ES-I3 (cell line): ENCODE measurements at regions not wholly inside any gene's neighbourhood (a gene's known extent, or its start where the extent isn't known, plus 50 kb on each side); places are given as distances from the start of the nearest gene placed in this dataset.
"Not testable (repeated sequence)": the region's sequence is repeated elsewhere in the genome, so short reads cannot be mapped to it uniquely, and the experiment has no call there.

Experiments
- H3K36me3 ChIP-seq: 2 replicates; pipeline ENCODE4 v1.6.1; 2013; ENCODE audit warnings: mild to moderate bottlenecking, low read length, control low read depth, moderate library complexity; ENCODE audit not compliant: insufficient read depth
- H3K4me1 ChIP-seq: 2 replicates; pipeline ENCODE4 v1.6.1; 2013; ENCODE audit warnings: mild to moderate bottlenecking, control low read depth, low read length; ENCODE audit not compliant: insufficient read depth
- H3K9ac ChIP-seq: 2 replicates; pipeline ENCODE4 v1.6.1; 2013; ENCODE audit warnings: low read depth, mild to moderate bottlenecking, low read length, moderate library complexity
- H3K9me3 ChIP-seq: 2 replicates; pipeline ENCODE4 v1.6.1; 2013; ENCODE audit warnings: mild to moderate bottlenecking, low read length, moderate library complexity; ENCODE audit not compliant: control insufficient read depth, insufficient read depth

DNA sequence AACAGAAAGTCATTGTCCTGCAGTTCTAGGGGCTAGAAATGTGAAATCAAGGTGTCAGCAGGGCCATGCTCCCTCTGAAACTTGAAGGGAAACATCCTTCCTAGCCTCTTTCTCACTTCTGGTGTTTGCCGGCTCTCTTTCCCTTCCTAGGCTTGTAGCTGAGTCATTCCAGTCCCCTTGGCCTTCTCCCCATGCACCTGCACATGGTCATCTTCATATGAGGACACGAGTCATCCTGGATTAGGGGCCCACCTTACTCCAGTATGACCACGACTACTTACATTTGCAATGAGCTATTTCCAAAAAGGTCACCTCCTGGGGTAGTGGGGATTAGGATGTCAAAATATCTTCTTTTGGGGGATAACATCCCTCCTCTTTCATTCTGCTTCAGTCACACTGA lies 168.5 kb upstream of the CXCR4 start:
- H3K36me3 ChIP-seq = no peaks in the 10 kb centered on the region
- no peaks in the 10 kb centered on the region for H3K4me1 ChIP-seq
- H3K9ac ChIP-seq = no peak overlapping the region
- no peaks in the 10 kb centered on the region for H3K9me3 ChIP-seq

DNA sequence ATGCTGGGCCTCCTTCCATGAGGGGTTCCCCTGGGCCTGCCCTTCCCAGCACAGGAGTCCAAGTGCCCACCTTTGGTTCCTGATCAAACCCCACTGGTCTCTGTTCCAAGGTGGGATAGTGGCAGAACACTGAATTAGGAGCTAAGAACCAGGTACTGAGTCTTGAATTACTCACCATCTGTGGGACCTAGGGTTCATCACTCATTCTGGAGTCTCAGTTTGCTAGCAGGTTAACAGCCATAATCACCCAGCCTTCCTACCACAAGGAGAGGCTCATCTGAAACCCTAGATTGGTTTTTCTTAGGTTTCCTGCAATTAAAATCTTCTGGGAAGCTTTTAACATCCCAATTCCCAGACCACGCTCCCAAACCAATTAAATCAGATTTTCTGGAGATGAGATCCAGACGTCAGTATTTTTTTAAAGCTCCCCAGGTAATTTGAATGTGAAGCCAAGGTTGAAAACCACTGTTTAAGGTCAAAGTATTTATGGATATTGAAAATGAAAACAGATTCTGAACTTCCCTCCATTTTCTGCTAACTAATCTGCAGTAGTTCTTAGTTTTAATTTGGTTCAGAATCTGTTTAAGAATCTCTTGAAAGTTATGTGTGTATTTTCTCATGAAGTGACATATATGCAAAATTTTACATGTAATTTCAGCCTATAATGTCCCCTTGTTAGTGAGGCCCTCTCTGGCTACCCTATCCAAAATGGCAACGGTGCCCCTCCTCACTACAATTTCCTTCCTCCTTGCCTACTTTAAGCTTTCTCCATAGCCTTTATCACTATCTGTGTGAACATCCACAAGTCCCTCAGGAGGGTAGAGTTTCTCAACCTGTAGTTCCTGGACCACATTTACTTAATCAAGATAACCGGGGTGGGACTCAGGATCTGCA lies 166.5 kb upstream of the CXCR4 start:
- H3K9ac ChIP-seq = no peak overlapping the region
- H3K9me3 ChIP-seq = no peaks in the 10 kb centered on the region
- no peaks in the 10 kb centered on the region for H3K4me1 ChIP-seq
- H3K36me3 ChIP-seq = no peaks in the 10 kb centered on the region

DNA sequence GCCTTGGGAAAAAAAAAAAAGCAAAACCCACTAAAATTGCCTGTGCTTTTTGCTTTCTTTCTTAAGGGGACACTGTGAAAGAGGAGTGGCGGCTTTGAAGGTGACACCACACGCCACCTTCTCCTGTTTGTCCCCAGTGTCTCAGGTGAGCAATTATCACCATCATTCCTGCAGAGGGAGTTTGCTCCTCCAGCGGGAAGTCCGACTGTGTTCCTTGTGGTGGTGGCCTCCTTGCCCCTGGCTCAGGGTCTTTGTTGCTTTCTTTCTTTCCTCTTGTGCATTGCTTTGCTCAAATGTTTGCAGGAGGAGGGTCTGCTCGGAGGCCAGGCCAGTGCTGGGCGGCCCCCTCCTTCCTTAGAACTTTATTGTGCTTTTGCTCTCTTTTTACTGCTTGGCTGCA lies 164.3 kb upstream of the CXCR4 start:
- Histone ChIP-seq H3K36me3 (no peaks in the 10 kb centered on the region), H3K4me1 (no peaks in the 10 kb centered on the region), H3K9ac (no peak overlapping the region), H3K9me3 (no peaks in the 10 kb centered on the region)

- no peak overlapping the region for H3K9ac ChIP-seq
These were observed 163.5 kb upstream of the CXCR4 start for GRCh38 chr2:136281281-136282114.

GRCh38 chr2:136266346-136266745 lies 148.4 kb upstream of the CXCR4 start:
- not testable (repeated sequence) for H3K4me1 ChIP-seq, H3K9ac ChIP-seq, H3K36me3 ChIP-seq, H3K9me3 ChIP-seq

More at GRCh38 chr2:136281281-136282114, 163.5 kb upstream of the CXCR4 start:
- Histone ChIP-seq H3K4me1 (no peaks in the 10 kb centered on the region), H3K36me3 (no peaks in the 10 kb centered on the region), H3K9me3 (no peaks in the 10 kb centered on the region)

DNA sequence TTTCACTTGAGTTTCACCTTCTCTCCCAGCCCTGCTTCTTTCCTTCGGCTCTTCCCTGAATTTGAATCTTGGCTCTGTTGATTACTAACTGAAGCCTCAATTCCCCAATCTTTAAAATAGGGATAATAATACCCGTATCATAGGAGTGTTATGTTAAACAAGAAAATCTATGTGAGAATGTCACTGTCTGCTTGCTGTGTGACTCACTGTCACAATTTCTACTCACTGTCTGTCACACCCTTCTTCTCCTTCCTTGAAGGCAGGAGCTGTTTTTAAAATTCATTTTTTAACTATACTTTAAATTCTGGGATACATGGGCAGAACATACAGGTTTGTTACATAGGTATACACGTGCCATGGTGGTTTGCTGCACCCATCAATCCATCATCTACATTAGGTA lies 141.6 kb upstream of the CXCR4 start:
- Histone ChIP-seq H3K4me1 (no peaks in the 10 kb centered on the region), H3K9ac (no peak overlapping the region), H3K9me3 (no peaks in the 10 kb centered on the region), H3K36me3 (no peaks in the 10 kb centered on the region)

- no peaks in the 10 kb centered on the region for H3K36me3 ChIP-seq
- no peak overlapping the region for H3K9ac ChIP-seq
- H3K9me3 ChIP-seq = no peaks in the 10 kb centered on the region
- no peaks in the 10 kb centered on the region for H3K4me1 ChIP-seq
These were observed 139.9 kb upstream of the CXCR4 start for GRCh38 chr2:136257893-136258292.

GRCh38 chr2:136255648-136256461 lies 137.9 kb upstream of the CXCR4 start:
- no peak overlapping the region for H3K9ac ChIP-seq
- no peaks in the 10 kb centered on the region for H3K36me3 ChIP-seq
- no peaks in the 10 kb centered on the region for H3K4me1 ChIP-seq
- H3K9me3 ChIP-seq = no peaks in the 10 kb centered on the region

- no peaks in the 10 kb centered on the region for H3K4me1 ChIP-seq
- H3K36me3 ChIP-seq = no peaks in the 10 kb centered on the region
- H3K9me3 ChIP-seq = no peaks in the 10 kb centered on the region
- no peak overlapping the region for H3K9ac ChIP-seq
These were observed 137.2 kb upstream of the CXCR4 start for GRCh38 chr2:136255127-136255526.

- Histone ChIP-seq H3K4me1 (no peaks in the 10 kb centered on the region), H3K36me3 (no peaks in the 10 kb centered on the region), H3K9ac (no peak overlapping the region), H3K9me3 (no peaks in the 10 kb centered on the region)
These were observed 136.7 kb upstream of the CXCR4 start for GRCh38 chr2:136254681-136255080.

DNA sequence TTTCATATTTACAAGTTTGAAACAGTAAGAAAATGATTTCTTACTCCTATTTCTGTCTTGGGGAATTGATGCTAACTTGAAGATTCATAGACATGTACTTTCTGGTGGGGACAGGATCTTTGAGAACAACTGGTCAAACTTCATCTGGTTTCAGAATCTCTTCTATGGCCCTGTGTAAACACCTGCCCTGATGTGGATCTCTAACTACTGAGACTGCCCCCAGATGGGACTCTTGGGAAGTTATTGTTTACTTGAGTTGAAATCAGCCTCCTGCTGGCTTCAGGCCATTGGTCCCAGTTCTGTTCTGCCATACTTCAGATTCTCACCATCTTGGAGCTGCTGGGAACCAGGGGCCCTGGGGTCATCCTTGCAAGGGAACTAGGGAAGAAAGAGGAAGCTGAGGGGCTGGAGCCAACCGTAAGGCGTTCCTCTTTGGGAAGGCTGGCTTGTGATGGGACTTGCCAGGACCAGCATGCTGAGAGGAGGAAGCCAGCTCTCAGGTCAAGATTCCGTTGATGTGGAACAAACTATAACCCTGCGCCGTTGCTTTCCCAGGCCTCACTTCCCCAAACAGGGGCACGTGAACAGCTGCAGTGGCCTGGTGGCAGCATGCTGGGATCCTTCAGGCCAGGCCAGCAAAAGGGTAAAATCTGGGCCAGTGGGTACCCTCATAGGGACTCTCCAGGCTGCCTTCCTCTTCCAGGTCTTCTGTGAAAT lies 135.5 kb upstream of the CXCR4 start:
- Histone ChIP-seq H3K4me1 (no peaks in the 10 kb centered on the region), H3K9me3 (no peaks in the 10 kb centered on the region), H3K36me3 (no peaks in the 10 kb centered on the region), H3K9ac (no peak overlapping the region)

- Histone ChIP-seq H3K9ac (no peak overlapping the region), H3K9me3 (no peaks in the 10 kb centered on the region), H3K36me3 (no peaks in the 10 kb centered on the region), H3K4me1 (no peaks in the 10 kb centered on the region)
These were observed 134.1 kb upstream of the CXCR4 start for GRCh38 chr2:136251885-136252585.

DNA sequence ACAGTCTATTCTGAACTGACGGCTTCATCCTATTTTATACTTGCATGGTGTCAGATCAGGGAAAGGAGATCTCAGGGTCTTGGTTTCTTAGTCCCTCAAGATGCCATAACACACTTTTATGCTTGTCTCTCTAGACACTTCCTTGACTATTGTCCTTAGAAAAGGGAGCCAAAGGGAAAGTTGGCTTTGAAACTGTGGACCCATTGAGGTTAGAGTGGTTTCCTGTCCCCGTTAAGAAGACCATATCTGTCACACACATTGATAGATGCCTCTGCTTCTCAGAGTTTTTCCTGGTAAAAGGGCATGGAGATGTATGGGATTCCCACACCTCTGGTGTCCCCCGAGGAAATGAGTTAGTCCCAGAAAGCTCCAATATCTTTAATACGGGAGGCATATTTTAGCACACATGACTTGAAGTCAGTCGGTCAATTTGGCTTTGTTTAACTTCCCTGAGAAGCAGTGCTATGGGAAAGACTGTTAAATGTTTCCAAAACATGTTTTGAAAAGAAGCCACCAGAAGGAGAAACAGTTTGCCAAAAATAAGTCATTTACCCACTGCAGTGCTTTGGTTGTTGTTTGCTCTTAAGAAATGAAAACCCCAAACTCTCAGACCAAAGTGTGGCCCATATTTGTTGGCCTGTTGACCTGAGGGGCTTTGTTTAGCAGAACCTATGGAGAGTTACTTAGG lies 133.4 kb upstream of the CXCR4 start:
- no peaks in the 10 kb centered on the region for H3K36me3 ChIP-seq
- H3K9me3 ChIP-seq = no peaks in the 10 kb centered on the region
- H3K9ac ChIP-seq = no peak overlapping the region
- no peaks in the 10 kb centered on the region for H3K4me1 ChIP-seq
